Central memory CD8-positive, alpha-beta T cell (primary cell): ENCODE measurements at regions not wholly inside any gene's neighbourhood (a gene's known extent, or its start where the extent isn't known, plus 50 kb on each side); places are given as distances from the start of the nearest gene placed in this dataset.

ENCODE experiments used
- ATAC-seq: fragments of 150-1000 bp; cut with Tn5 transposase; replicated peaks from 2 replicates; pipeline ENCODE4 v1.10.0; 2022; ENCODE audit warnings: mild to moderate bottlenecking, moderate FRiP score, moderate number of reproducible peaks; ENCODE audit not compliant: poor library complexity, severe bottlenecking; ENCODE audit errors: extremely low read depth
- DNase-seq, 2 donors: peaks; one replicate each; pipeline ENCODE4 v3.0.0; 2021; ENCODE audit warnings: low spot score in 2 of 2
- H3K27ac Mint-ChIP-seq: one replicate; pipeline ENCODE4 v1.8.0; 2022; ENCODE audit warnings: low read depth, mild to moderate bottlenecking, moderate library complexity, mixed read lengths
- H3K27me3 Mint-ChIP-seq: one replicate; pipeline ENCODE4 v1.8.0; 2022; ENCODE audit warnings: mixed read lengths
- H3K36me3 Mint-ChIP-seq: one replicate; pipeline ENCODE4 v1.8.0; 2022; ENCODE audit warnings: mild to moderate bottlenecking, moderate library complexity, mixed read lengths; ENCODE audit not compliant: insufficient read depth
- H3K4me1 Mint-ChIP-seq: one replicate; pipeline ENCODE4 v1.8.0; 2022; ENCODE audit warnings: mixed read lengths
- H3K4me3 Mint-ChIP-seq: one replicate; pipeline ENCODE4 v1.8.0; 2022; ENCODE audit warnings: mild to moderate bottlenecking, moderate library complexity, mixed read lengths
- H3K9me3 Mint-ChIP-seq: one replicate; pipeline ENCODE4 v1.8.0; 2022; ENCODE audit warnings: mixed read lengths

DNA sequence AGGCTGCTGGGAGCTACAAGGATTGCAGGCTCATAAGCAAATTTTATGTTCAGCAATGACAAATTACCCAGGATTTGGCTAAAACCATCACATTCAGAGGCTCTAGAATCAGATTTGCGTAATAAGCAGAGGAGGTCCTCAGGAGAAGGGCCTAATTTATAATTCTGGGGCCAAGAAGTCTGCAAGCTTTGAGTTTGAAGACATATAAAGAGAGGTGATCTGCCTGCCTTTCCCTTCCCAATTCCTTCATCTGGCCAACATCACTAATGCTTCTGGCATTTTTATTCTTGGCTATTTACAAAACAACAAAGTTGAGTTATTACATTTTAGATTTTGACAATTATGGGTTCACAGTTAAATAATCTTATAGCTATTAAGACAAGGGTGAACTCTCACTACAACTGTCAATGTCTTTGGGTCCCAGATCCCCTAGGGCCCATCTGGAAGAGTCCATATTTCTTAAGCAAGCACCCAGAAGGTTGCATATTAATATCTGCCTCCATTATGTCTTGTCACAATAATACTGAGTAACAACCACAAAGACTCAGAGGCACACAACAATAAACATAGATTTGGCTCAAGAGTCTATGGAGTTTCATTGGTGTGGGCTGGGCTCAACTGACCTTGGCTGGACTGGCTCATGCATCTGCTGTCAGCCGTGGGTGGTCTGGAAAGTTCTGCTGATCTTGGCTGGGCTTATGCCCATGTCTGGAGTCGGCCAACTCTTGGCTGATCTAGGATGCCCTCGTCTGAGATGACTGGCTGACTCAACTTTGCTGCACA, 67.2 kb upstream of the CD82 start:
- no peak for DNase-seq
- no peaks in the 10 kb centered on the region for H3K4me1 Mint-ChIP-seq
- ATAC-seq: no peak
- H3K9me3 Mint-ChIP-seq: no peaks in the 10 kb centered on the region
- peaks cover 41% of the 10 kb centered on the region for H3K27me3 Mint-ChIP-seq
- no peaks in the 10 kb centered on the region for H3K36me3 Mint-ChIP-seq
- no peak overlapping the region for H3K4me3 Mint-ChIP-seq
- no peak overlapping the region for H3K27ac Mint-ChIP-seq

DNA sequence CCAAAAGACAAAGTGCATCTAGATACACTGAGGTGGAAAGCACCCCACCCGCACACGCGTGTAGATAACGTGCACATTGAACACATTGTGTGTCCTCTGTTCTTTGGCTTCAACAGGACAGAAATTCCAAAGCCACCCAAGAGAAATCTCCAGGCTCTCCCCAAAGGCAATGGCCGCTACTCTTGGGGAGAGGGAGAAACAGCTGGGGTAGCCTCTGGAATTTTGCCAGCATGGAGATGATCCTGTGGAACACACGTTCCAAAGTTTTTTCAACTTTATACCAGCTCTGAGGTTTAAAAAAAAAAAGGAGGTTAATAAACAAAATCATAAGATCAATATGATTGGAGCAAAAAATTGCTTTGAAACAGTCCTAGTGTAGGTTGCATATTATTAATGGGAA, 63.0 kb upstream of the CD82 start:
- Mint-ChIP-seq H3K36me3 (no peaks in the 10 kb centered on the region), H3K4me1 (no peaks in the 10 kb centered on the region), H3K27ac (no peak overlapping the region), H3K4me3 (no peak overlapping the region), H3K9me3 (peaks cover 6% of the 10 kb centered on the region), H3K27me3 (peaks cover 25% of the 10 kb centered on the region)
- ATAC-seq: no peak
- DNase-seq: no peak

DNA sequence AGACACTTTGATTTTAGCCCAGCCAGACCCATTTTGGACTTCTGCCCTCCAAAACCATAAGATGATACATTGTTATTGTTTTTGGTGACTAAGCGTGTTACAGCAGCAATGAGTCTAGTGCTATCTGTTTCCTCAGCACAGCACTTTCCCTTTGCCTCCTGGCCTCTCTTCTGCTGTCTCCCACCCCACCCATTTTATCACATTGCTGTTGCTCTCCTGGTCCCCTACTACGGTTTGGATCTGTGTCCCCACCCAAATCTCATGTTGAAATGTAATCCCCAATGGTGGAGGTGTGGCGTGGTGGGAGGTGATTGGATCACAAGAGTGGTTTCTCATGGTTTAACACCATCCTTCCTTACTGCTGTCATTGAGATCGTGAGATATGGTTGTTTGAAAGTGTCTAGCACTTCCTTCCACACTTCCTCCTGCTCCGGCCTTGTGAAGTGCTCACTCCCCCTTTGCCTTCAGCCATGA, 59.8 kb upstream of the CD82 start:
- ATAC-seq: no peak
- Mint-ChIP-seq H3K27ac (no peak overlapping the region), H3K27me3 (peaks cover 44% of the 10 kb centered on the region), H3K36me3 (no peaks in the 10 kb centered on the region), H3K4me3 (no peak overlapping the region), H3K4me1 (no peaks in the 10 kb centered on the region), H3K9me3 (peaks cover 6% of the 10 kb centered on the region)
- DNase-seq: no peak

DNA sequence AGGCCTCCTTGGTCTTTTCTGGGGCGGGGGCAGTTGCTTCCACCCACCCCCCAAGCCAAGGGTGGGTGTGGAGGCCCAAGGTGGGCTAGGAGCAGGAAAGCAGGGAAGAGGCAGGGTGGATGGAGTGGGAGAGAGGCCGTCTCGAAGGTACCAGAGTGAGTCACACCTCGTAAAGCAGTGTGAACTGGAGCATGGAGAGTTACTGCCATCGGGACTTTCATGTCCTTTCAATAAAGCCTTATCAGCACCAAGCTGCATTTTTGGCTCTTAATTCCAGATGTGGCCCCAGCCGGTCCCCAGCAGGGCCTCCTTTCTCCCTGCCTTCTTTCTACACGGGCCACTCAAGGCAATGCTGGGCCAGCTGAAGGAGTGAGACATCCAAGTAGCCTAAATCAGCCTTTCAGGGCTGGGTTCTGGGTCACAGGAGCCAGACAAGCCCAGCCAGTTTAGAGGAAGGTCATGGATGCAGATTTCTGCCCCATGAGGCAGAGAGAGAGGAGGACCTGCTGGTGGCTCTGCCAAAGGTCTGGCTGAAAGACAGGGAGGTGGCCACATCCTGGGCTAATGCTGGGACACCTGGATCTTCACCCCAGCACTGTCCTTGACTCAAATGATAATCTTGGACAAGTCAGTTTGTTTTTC, 59.0 kb upstream of the CD82 start:
- peaks cover 44% of the 10 kb centered on the region for H3K27me3 Mint-ChIP-seq
- H3K9me3 Mint-ChIP-seq: peaks cover 6% of the 10 kb centered on the region
- no peak overlapping the region for H3K4me3 Mint-ChIP-seq

DNA sequence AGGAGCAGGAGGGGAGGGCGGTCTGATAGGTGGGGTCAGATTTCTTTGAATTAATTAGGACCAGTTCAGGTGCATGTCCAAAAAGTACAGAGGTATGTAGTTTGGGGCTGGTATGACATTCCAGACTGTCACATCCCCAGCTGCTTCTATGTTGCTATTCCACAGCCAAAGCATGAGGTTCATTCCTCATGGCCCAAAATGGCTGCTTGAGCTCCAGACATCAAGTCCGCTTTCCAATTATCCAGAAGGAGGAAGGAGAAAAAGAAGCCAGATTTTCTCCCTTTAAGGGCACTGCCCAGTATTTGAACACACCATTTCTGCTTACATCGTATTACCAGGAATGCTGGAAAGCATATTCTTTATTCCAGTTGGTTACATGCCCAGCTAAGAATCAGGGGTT, 58.0 kb upstream of the CD82 start:
- DNase-seq: no peak
- peaks cover 6% of the 10 kb centered on the region for H3K9me3 Mint-ChIP-seq
- H3K27ac Mint-ChIP-seq: no peak overlapping the region
- H3K4me1 Mint-ChIP-seq: no peaks in the 10 kb centered on the region
- no peak overlapping the region for H3K4me3 Mint-ChIP-seq
- peaks cover 51% of the 10 kb centered on the region for H3K27me3 Mint-ChIP-seq
- H3K36me3 Mint-ChIP-seq: no peaks in the 10 kb centered on the region
- no peak for ATAC-seq

More for the DNA sequence above, 59.0 kb upstream of the CD82 start:
- ATAC-seq (no peak), DNase-seq (no peak)
- Mint-ChIP-seq H3K27ac (no peak overlapping the region), H3K4me1 (no peaks in the 10 kb centered on the region), H3K36me3 (no peaks in the 10 kb centered on the region)

DNA sequence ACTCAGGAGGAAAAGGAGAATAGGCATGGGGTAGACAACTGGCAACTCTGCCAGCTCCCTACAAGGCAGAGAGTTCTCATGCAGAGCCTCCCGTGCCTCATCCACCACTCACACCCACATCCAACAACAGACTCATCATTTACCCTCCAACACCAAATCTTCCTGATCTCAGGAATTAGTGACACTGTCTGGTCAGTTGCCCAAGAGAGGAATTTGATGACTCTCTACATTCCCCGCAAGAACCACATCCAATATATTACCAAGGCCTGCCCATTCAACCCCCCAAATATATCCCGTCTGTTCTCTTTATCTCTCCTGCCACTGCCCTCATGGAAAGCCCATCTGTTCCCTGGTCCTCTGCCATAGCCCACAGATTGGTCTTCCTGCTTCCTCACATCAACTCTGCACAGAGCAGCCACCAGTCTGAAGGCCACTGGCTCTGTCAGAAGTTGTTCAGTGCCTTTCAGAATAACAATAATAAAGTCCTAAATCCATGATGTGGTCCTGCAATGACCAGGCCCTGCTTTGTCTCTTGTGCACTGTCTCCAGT, 57.5 kb upstream of the CD82 start:
- no peaks in the 10 kb centered on the region for H3K4me1 Mint-ChIP-seq
- H3K4me3 Mint-ChIP-seq: no peak overlapping the region
- DNase-seq (no peak), ATAC-seq (no peak)
- no peaks in the 10 kb centered on the region for H3K36me3 Mint-ChIP-seq
- peaks cover 56% of the 10 kb centered on the region for H3K27me3 Mint-ChIP-seq
- H3K9me3 Mint-ChIP-seq: peaks cover 6% of the 10 kb centered on the region
- no peak overlapping the region for H3K27ac Mint-ChIP-seq

DNA sequence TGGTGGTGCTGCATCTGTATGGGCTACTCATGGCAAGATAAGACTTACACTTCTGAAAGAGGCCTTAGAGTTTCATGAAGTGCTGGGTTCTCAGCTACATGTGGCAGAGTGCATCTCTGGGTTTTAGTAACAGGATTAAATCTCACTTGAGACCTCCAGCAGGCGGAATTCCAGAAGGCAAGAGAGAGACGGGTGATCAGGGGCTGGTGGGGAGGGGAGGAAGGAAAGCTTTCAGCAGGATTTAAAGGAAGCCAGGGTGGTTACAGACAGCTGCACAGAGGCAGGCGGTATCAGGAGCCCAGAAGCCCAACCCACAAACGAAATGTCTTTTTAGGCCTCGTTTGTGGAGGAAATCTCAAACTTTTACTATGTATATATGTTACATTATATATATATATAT, 56.2 kb upstream of the CD82 start:
- Mint-ChIP-seq H3K9me3 (peaks cover 6% of the 10 kb centered on the region), H3K4me3 (no peak overlapping the region), H3K27ac (no peak overlapping the region), H3K36me3 (no peaks in the 10 kb centered on the region), H3K4me1 (no peaks in the 10 kb centered on the region), H3K27me3 (peaks cover 57% of the 10 kb centered on the region)
- ATAC-seq: no peak
- no peak for DNase-seq

DNA sequence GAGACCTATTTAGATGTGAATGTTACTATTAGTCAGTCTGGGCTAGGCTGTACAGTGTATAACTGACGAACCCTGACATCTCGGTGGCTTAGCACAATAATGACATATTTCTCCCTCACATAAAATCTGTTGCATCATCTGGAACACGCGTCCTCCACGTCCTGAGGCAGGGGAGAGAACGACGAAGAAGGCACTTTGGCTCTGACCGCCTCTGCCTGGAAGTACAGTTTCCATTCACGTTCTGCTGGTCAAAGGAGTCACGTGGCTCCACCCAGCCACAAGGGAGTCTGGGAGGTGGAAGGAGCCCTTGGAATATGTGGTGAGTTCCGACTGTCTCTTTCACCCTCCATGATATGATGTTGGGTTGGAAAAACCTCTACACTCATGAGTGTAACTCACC, 55.1 kb upstream of the CD82 start:
- peaks cover 6% of the 10 kb centered on the region for H3K9me3 Mint-ChIP-seq
- no peak overlapping the region for H3K4me3 Mint-ChIP-seq
- H3K4me1 Mint-ChIP-seq: no peaks in the 10 kb centered on the region
- H3K27me3 Mint-ChIP-seq: peaks cover 57% of the 10 kb centered on the region
- DNase-seq (no peak), ATAC-seq (no peak)
- H3K36me3 Mint-ChIP-seq: no peaks in the 10 kb centered on the region
- H3K27ac Mint-ChIP-seq: no peak overlapping the region

DNA sequence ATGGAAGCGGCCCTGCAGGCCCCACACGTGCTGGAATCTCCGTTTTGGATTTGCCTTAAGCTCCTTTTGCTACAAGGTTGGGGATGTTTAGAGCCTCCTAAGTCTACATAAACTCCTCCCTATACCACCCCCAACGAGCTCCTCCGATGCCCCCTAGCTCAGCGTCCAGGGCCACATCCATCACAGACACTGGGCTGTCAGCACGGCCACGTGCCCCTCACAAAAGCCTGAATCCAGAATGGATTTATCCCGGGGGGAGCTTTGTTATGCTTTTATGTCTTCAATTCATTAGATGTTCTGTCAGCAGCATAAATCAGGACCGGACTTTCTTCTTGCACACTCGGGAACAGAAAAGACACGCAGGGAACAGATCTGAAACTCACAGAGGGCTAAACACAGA, 52.6 kb upstream of the CD82 start:
- no peaks in the 10 kb centered on the region for H3K36me3 Mint-ChIP-seq
- no peaks in the 10 kb centered on the region for H3K9me3 Mint-ChIP-seq
- no peak overlapping the region for H3K27ac Mint-ChIP-seq
- no peaks in the 10 kb centered on the region for H3K4me1 Mint-ChIP-seq
- H3K27me3 Mint-ChIP-seq: peaks cover 55% of the 10 kb centered on the region
- no peak overlapping the region for H3K4me3 Mint-ChIP-seq
- DNase-seq: no peak
- ATAC-seq: no peak

DNA sequence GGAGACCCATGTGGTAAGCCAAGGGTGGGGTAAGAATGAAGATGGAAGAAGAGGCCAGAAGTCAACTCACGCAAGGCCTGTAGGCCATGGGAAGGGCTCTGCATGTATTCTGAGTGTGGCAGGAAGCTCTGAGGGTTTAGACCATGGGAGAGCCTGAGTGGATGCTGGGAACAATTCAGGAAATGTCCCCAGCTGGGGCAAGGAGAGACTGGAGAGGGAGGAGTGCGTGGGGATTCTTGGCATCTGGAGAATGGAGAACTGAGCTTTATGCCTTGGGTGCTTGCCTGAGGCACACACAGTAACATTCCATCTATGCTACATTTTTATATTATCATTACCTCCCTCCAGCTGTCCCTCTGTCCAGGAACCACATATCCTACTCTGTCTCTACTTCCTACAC, 50.4 kb upstream of the CD82 start:
- Mint-ChIP-seq H3K4me1 (no peaks in the 10 kb centered on the region), H3K4me3 (no peak overlapping the region), H3K36me3 (no peaks in the 10 kb centered on the region), H3K27me3 (peaks cover 62% of the 10 kb centered on the region), H3K9me3 (no peaks in the 10 kb centered on the region), H3K27ac (no peak overlapping the region)
- no peak for ATAC-seq
- no peak for DNase-seq
